HepG2 (cell line): ENCODE measurements at regions not wholly inside any gene's neighbourhood (a gene's known extent, or its start where the extent isn't known, plus 50 kb on each side); places are given as distances from the start of the nearest gene placed in this dataset.

Experiments
- ATAC-seq: fragments of 200-7000 bp; cut with Tn5 transposase; 3 replicates; pipeline ENCODE4 v1.9.1; 2020; ENCODE audit warnings: mild to moderate bottlenecking, moderate library complexity
- BruUV-seq: library from RNA; stranded (reverse); fragments of 400-500 nt; replicated peaks from 2 replicates; lab custom pipeline; 2021; lab: Mats Ljungman, UMichigan
- CTCF ChIA-PET: fragments of 300-600 bp; formaldehyde crosslinking; extraction: SDS; loops from one replicate; lab custom pipeline; 2021; ENCODE audit warnings: low total read pairs, inconsistent platforms, low intra/inter-chr PET ratio; lab: Yijun Ruan, JAX
- POLR2A ChIA-PET: fragments of 350-600 bp; sonication (Branson Sonifier 250); formaldehyde crosslinking; loops from one replicate; lab custom pipeline; 2020; ENCODE audit warnings: antibody characterized with exemption, inconsistent platforms; lab: Yijun Ruan, JAX
- DNase-seq: peaks from one replicate; pipeline ENCODE4 v3.0.0-alpha.2; 2015; ENCODE audit warnings: low spot score
- FAIRE-seq: peaks from 3 replicates; lab custom pipeline; 2011; peaks lifted over from hg19 to GRCh38; lab: Jason Lieb, UNC
- H2AFZ ChIP-seq: one replicate; pipeline ENCODE4 v1.6.1; 2011; ENCODE audit warnings: low read length, inconsistent platforms
- H3K27ac ChIP-seq: fragments of 300-600 bp; 3 replicates; pipeline ENCODE4 v1.8.0; 2011; ENCODE audit warnings: mixed run types, mild to moderate bottlenecking, mixed read lengths, low read length, inconsistent platforms; ENCODE audit not compliant: insufficient read depth; ENCODE audit errors: extremely low read length
- H3K27me3 ChIP-seq, 2 experiments: fragments of 200-600 bp in 1 of 2; 2 replicates in 1 of 2; 3 replicates in 1 of 2; pipeline versions ENCODE4 v1.6.0 to v1.8.0; 2011; ENCODE audit warnings: low read length in 2 of 2, mild to moderate bottlenecking in 2 of 2, moderate library complexity in 2 of 2, inconsistent platforms in 1 of 2; ENCODE audit not compliant: insufficient read depth in 2 of 2, control insufficient read depth in 1 of 2
- H3K36me3 ChIP-seq, 2 experiments: fragments of 200-600 bp in 1 of 2; replicated peaks in 1 of 2; 2 replicates in 1 of 2; 3 replicates in 1 of 2; pipeline versions ENCODE4 v1.5.1 to v1.8.0; 2011; ENCODE audit warnings: low read length in 2 of 2, inconsistent platforms in 1 of 2; ENCODE audit not compliant: insufficient read depth in 2 of 2, control insufficient read depth in 1 of 2
- H3K4me1 ChIP-seq: 2 replicates; pipeline ENCODE4 v1.5.1; 2012; ENCODE audit warnings: low read length, inconsistent platforms; ENCODE audit not compliant: insufficient read depth
- H3K4me2 ChIP-seq: 2 replicates; pipeline ENCODE4 v1.6.0; 2011; ENCODE audit warnings: low read depth, low read length, inconsistent platforms
- H3K4me3 ChIP-seq, 3 experiments: fragments of 200-600 bp in 1 of 3; sonication (generic), shearing (Covaris generic) in 1 of 3; replicated peaks in 1 of 3; 2 replicates each; pipeline ENCODE4 v1.5.1; 2011 to 2016; ENCODE audit warnings: low read length in 3 of 3, inconsistent platforms in 2 of 3, low read depth in 2 of 3, mild to moderate bottlenecking in 2 of 3, control low read depth in 1 of 3, mixed read lengths in 1 of 3; ENCODE audit not compliant: insufficient read depth in 1 of 3
- H3K79me2 ChIP-seq: one replicate; pipeline ENCODE4 v1.6.1; 2011; ENCODE audit warnings: low read length, inconsistent platforms; ENCODE audit not compliant: insufficient read depth
- H3K9ac ChIP-seq: 2 replicates; pipeline ENCODE4 v1.6.0; 2011; ENCODE audit warnings: mild to moderate bottlenecking, low read depth, low read length, inconsistent platforms; ENCODE audit not compliant: insufficient read depth
- H3K9me3 ChIP-seq: 2 replicates; pipeline ENCODE4 v1.5.1; 2012; ENCODE audit warnings: mild to moderate bottlenecking, low read length
- H4K20me1 ChIP-seq: 2 replicates; pipeline ENCODE4 v1.6.0; 2011; ENCODE audit warnings: inconsistent platforms, mild to moderate bottlenecking, low read length, moderate library complexity; ENCODE audit not compliant: insufficient read depth
- HOXA7 ChIP-seq: sonication (generic); formaldehyde crosslinking; IDR thresholded peaks from 2 replicates; pipeline ENCODE4 v1.8.1; 2022; ENCODE audit warnings: mild to moderate bottlenecking, missing genetic modification reagents, moderate library complexity
- NFIC ChIP-seq: IDR thresholded peaks from 2 replicates; pipeline ENCODE4 v1.6.1; 2012; ENCODE audit warnings: mild to moderate bottlenecking, low read length, inconsistent platforms
- NFYC ChIP-seq: IDR thresholded peaks from 2 replicates; pipeline ENCODE4 v1.6.1; 2016; ENCODE audit warnings: missing genetic modification reagents, missing compliant biosample characterization
- SCMH1 ChIP-seq: sonication (generic); formaldehyde crosslinking; IDR thresholded peaks from 2 replicates; pipeline ENCODE4 v1.9.0; 2021; ENCODE audit warnings: missing genetic modification reagents, mild to moderate bottlenecking, borderline replicate concordance
- ZNF121 ChIP-seq: sonication (generic); formaldehyde crosslinking; IDR thresholded peaks from 2 replicates; pipeline ENCODE4 v1.5.0; 2020; ENCODE audit warnings: mild to moderate bottlenecking, missing genetic modification reagents
- WGBS: methylation state at CpG from one replicate; pipeline ENCODE4 v1.1.6; 2017; ENCODE audit warnings: low lambda C conversion rate; 5-methylcytosine and 5-hydroxymethylcytosine counted together
- in situ Hi-C: cut with HindIII; loops from 2 replicates; pipeline ENCODE4 v1.10.0; 2017; ENCODE audit warnings: low pct_unique_long_range_greater_than_20kb; ENCODE audit not compliant: extremely low pct_ligation_motif_present
- intact Hi-C: fragments of 100-400 bp; cut with micrococcal nuclease; formaldehyde crosslinking; loops from one replicate; pipeline ENCODE4 v1.10.0; 2022; ENCODE audit not compliant: unreplicated experiment
- TF ChIP-seq, protein P1 (sequence below): sonication (generic); formaldehyde crosslinking; IDR thresholded peaks from 2 replicates; pipeline ENCODE4 v1.4.0; 2020; ENCODE audit warnings: missing genetic modification reagents, mild to moderate bottlenecking, borderline replicate concordance
- TF ChIP-seq, protein P2 (sequence below): sonication (generic); formaldehyde crosslinking; IDR thresholded peaks from 2 replicates; pipeline ENCODE4 v1.4.0; 2020; ENCODE audit warnings: missing genetic modification reagents, mild to moderate bottlenecking, borderline replicate concordance
- TF ChIP-seq, protein P3 (sequence below): sonication (generic); formaldehyde crosslinking; IDR thresholded peaks from 2 replicates; pipeline ENCODE4 v1.5.0; 2020; ENCODE audit warnings: missing genetic modification reagents, mild to moderate bottlenecking, borderline replicate concordance

DNA sequence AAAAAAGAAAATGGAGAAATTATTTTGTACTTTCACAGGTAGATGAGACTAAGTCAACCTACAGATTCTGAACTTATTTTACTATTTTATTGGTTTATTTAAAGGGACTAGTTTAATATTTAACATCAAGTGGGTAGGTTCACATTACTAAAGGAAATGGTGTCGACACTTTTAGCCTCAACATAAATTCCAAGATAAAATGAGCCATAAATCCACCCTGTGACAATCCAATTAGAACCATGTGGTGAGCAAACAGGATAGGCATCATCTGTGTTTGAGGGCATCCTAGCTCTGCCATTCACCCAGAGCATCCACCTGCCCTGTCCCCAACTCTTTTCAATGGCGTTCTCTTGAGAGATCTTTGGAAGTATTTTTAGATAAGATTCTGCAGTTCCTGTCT is 92.8 kb upstream of the PMFBP1 start (continued):
- TF ChIP-seq, protein P1, sequence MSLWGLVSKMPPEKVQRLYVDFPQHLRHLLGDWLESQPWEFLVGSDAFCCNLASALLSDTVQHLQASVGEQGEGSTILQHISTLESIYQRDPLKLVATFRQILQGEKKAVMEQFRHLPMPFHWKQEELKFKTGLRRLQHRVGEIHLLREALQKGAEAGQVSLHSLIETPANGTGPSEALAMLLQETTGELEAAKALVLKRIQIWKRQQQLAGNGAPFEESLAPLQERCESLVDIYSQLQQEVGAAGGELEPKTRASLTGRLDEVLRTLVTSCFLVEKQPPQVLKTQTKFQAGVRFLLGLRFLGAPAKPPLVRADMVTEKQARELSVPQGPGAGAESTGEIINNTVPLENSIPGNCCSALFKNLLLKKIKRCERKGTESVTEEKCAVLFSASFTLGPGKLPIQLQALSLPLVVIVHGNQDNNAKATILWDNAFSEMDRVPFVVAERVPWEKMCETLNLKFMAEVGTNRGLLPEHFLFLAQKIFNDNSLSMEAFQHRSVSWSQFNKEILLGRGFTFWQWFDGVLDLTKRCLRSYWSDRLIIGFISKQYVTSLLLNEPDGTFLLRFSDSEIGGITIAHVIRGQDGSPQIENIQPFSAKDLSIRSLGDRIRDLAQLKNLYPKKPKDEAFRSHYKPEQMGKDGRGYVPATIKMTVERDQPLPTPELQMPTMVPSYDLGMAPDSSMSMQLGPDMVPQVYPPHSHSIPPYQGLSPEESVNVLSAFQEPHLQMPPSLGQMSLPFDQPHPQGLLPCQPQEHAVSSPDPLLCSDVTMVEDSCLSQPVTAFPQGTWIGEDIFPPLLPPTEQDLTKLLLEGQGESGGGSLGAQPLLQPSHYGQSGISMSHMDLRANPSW (CRISPR knock-in tag) = no peak
- TF ChIP-seq, protein P2, sequence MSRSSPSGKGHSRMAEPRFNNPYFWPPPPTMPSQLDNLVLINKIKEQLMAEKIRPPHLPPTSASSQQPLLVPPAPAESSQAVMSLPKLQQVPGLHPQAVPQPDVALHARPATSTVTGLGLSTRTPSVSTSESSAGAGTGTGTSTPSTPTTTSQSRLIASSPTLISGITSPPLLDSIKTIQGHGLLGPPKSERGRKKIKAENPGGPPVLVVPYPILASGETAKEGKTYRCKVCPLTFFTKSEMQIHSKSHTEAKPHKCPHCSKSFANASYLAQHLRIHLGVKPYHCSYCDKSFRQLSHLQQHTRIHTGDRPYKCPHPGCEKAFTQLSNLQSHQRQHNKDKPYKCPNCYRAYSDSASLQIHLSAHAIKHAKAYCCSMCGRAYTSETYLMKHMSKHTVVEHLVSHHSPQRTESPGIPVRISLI (CRISPR knock-in tag) = no peak
- no peak for TF ChIP-seq NFYC (CRISPR knock-in tag)
- no peak for TF ChIP-seq ZNF121 (CRISPR knock-in tag)
- no peak for TF ChIP-seq NFIC
- no peak for TF ChIP-seq HOXA7 (CRISPR knock-in tag)

DNA sequence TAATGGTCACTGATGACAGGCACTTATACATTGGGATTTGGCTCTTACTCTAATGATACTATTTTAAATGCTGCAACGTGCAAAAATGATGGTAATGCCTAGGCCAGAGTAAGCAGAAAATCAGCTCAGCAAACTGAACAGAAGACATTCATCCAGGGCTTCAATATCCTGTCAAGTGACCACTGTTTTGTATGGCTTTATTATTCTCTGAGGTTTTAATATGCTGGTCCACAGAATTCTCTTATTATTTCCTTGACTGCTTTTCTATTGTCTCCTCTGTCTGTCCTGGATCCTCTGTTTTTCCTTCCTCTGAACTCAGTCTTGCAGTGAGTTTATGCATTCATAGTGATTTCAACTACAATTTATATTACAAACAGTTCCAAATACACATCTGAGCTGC is 90.8 kb upstream of the PMFBP1 start:
- H3K4me1 ChIP-seq = no peaks in the 10 kb centered on the region
- no peak for TF ChIP-seq NFYC (CRISPR knock-in tag)
- no peak for TF ChIP-seq SCMH1
- TF ChIP-seq, protein P3, sequence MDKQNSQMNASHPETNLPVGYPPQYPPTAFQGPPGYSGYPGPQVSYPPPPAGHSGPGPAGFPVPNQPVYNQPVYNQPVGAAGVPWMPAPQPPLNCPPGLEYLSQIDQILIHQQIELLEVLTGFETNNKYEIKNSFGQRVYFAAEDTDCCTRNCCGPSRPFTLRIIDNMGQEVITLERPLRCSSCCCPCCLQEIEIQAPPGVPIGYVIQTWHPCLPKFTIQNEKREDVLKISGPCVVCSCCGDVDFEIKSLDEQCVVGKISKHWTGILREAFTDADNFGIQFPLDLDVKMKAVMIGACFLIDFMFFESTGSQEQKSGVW (CRISPR knock-in tag) = no peak
- TF ChIP-seq, all 625 proteins: peak for 0
- ATAC-seq (no peak), DNase-seq (no peak), FAIRE-seq (no peak)
- WGBS = 16% methylated on average over 1 of the region's 1 CpG
- BruUV-seq = no TSS peak
- H4K20me1 ChIP-seq = no peaks in the 10 kb centered on the region
- H3K4me2 ChIP-seq = no peak overlapping the region
- H3K9me3 ChIP-seq = no peaks in the 10 kb centered on the region
- intact Hi-C loops = no loop called here
- POLR2A ChIA-PET = no interaction called here
- in situ Hi-C loops = no loop called here
- no peak overlapping the region for H3K4me3 ChIP-seq
- H2AFZ ChIP-seq = no peak overlapping the region
- H3K79me2 ChIP-seq = no peaks in the 10 kb centered on the region
- H3K27ac ChIP-seq = no peak overlapping the region
- CTCF ChIA-PET = no interaction called here
- H3K9ac ChIP-seq = no peak overlapping the region
- H3K27me3 ChIP-seq = no peaks in the 10 kb centered on the region
- peaks cover 0 to 1% of the 10 kb centered on the region in 2 experiments; a peak in 1 of 5 replicates for H3K36me3 ChIP-seq
